Suppressor macrophage (primary cell): ENCODE measurements at regions not wholly inside any gene's neighbourhood (a gene's known extent, or its start where the extent isn't known, plus 50 kb on each side); places are given as distances from the start of the nearest gene placed in this dataset.

Experiments used
- DNase-seq, 4 experiments: peaks; one replicate each; pipeline ENCODE4 v3.0.0-alpha.2; 2020 to 2022

DNA sequence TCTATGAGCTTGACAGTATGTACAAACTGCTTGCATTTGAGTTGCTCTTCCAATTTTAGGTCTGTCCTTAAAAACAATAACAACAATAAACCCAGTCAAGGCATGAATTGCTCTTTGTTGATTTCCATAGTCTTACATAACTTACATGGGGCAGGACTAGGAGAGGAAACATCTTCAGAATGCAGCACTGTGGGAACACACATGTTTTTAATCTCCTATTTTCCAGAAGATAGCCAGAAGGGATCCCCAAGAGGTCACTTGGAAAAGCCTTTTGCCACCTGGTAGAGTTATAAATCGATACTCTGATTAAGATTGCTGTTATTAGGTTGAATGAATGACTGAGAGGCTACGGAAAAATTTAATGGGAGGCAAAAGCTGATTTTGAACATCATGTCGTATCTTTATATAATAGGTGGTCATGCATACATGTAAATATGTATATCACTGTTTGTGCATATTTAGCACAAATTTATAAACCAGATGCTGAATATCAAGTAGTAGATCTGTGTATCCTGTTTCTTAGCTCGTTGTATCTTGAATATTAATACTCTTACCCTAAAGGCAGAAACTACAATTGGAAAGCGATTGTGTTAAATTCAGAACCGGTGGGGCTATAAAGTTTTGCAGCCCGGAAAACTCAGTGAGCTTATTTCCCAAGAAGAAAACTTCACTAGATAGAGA lies 479.4 kb upstream of the TCF4 start:
- no peak for DNase-seq

GRCh38 chr18:56066524-56067213 lies 478.7 kb upstream of the TCF4 start:
- DNase-seq: no peak

DNA sequence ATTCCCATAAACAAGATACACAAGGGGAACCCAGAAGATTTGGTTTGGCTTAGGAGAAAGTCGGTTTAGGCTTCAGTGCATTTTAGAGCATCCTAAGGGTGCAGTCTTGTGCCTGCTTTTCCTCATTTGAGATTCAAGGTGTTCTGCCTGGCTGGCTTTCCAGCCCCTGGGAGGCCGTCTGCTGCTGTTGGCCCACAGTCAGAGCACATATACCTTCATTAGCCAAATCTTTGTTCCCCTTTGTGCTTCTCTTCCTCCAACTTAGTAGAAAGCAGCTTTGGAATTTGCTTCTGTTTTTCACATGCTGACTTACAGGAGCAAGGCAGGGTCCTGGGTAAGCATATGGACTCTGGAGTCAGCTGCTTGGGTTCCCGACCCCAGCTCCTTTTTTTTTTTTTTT lies 477.1 kb upstream of the TCF4 start:
- peak in 1 of 4 experiments; percentile 4 for DNase-seq

DNA sequence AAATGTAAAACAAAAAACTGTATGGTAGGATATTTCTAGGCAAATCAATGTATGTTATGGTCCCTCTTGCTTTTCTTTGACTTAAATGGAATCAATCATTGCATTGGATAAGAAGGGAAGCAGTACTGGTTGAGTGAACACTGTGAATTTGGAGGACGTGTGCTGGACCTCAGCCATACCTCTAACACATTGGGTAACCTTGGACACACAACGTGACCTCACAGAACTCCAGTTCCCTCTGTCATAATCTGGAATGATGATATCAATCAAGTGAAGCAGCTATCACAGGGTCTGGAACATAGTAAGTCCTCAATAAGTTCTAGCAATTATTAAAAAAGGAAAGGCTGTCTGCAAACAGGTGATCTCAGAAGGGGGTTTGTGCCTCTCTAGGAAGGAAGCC lies 474.9 kb upstream of the TCF4 start:
- no peak for DNase-seq

DNA sequence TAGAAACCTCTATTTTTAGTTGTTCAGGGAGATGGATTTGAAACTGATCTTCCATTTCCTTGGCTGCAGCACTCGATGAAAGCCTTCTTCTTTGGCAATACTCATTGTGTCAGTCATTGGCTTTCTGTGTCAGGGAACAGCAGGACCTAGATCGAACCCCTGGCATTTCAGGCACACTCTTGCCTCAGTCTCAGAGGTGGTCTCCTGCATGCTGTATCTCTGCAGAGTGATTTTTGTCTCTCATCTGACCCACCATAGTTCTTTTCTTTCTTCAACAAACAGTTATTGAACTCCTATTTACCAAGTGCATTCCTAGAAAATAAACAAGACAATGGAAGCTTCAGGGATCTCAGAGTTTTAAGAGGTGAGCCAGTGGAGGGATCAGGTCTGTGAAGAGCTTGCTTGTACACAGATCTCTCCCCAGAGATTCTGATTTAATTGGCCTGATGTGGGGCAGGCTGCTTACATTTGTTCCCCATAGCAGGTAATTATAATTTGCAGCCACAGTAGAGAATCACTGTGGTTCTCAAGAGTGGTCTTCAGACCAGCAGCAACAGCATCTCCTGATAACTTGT lies 473.1 kb upstream of the TCF4 start:
- DNase-seq: no peak

- DNase-seq: no peak
Measured at GRCh38 chr18:56052202-56052601, 464.2 kb upstream of the TCF4 start.

DNA sequence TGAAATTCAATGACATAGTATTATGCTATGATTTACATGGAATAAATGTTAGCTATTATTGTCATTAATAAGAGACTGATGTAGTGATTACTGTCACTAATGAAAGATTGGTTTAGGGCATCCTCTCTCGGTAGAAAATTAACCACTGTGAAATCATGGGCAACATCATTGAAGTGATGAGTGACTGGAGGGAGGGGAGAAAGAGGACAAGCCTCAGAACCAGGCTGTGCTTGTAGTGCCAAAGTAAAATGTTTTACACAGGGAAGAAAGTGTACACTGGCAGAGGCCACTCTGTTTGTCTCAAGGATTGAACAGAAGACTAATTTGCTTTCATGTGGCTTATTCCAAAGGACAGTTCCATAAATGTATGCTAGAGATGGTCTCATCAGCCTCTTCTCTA lies 456.2 kb upstream of the TCF4 start:
- no peak for DNase-seq

- no peak for DNase-seq
Measured at GRCh38 chr18:56043641-56044061, 455.7 kb upstream of the TCF4 start.

DNA sequence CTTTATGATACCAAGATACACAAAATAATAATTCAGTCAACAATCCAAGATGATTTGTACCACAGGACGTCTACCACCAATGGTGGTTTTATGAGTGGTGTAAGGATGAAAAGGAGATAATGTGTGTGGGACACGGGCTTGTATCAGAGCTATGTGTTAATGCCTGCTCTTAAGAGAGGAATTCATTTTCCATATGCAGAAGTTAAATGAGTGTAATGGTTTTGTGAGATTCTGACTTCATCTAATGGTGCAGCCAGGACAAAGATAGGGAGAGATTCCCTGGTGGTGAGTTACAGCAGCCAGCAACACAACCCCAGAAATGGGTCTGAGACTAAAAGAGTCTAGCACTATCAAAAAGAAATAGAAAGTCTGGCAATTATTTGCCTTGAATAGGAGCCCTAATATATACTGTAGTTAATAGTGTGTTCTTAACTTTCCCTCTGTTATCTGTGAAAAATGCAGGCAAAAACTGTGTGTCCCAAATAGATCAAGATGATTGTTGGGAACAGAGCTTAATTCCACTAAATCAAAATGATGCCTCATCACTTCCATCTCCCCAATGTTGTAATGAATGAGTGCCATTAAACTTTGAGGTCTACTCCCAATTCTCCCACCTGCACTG lies 455.0 kb upstream of the TCF4 start:
- no peak for DNase-seq

- no peak for DNase-seq
Measured at GRCh38 chr18:56038171-56039030, 450.4 kb upstream of the TCF4 start.

DNA sequence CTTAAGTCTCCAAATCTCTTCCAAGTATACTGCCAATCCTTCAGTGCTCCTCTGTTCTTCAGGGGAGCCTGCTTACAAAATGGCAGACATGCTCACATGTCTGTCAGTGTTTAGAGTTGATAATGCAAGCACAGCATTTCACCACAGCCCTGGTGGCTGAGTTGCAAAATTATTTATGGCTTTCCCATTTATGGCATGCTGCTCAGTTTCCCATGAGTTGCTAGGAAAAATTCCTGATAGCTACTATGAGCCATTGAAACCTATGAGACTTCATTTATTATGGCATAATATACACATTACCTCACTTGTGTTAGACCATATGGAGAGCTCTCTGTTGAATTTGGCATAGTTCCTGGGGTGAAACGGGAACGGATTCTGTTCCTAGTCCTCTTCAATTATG lies 448.7 kb upstream of the TCF4 start:
- no peak for DNase-seq

- DNase-seq: no peak
Measured at GRCh38 chr18:56035546-56035945, 447.6 kb upstream of the TCF4 start.

- DNase-seq: no peak
Measured at GRCh38 chr18:56034949-56035348, 447.0 kb upstream of the TCF4 start.

DNA sequence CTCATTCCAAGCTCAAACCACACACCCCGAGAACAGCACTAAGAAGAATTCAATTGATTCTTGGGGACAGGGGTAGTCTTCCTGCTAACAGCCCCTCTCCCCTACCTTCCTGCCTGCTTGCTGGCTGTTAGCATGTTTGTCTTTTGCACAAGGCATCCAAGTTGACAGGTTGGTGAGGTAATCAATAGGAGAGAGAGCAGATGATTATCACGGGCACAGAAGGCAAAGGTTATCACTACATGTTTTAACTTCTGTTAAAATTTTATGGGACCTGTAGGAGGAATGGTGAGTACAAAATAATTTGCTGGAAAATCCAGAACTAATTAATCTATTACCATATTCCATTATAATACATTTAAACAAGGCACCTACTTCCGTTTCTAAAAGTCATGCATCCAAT lies 442.1 kb upstream of the TCF4 start:
- DNase-seq: no peak

DNA sequence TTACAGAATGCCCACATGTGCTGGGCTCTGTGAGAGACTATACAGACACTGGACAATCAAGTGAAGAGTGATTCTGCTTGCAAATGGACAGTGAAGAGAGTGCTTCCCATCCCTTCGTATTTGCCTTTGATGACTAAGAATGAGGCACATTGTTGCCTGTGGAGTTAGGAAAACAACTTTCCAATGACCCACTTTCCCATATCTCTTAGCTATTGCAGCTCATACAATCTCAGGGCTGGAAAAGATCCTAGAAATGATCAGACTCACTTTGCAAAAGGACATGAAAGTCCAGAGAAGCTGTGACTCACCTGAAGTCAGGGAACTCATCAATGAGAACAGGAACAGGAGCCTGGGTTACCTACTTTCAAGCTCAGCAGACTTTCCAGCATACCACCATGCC lies 440.5 kb upstream of the TCF4 start:
- no peak for DNase-seq

- DNase-seq: no peak
Measured at GRCh38 chr18:56026509-56026908, 438.5 kb upstream of the TCF4 start.

GRCh38 chr18:56021809-56022195 lies 433.8 kb upstream of the TCF4 start:
- no peak for DNase-seq

DNA sequence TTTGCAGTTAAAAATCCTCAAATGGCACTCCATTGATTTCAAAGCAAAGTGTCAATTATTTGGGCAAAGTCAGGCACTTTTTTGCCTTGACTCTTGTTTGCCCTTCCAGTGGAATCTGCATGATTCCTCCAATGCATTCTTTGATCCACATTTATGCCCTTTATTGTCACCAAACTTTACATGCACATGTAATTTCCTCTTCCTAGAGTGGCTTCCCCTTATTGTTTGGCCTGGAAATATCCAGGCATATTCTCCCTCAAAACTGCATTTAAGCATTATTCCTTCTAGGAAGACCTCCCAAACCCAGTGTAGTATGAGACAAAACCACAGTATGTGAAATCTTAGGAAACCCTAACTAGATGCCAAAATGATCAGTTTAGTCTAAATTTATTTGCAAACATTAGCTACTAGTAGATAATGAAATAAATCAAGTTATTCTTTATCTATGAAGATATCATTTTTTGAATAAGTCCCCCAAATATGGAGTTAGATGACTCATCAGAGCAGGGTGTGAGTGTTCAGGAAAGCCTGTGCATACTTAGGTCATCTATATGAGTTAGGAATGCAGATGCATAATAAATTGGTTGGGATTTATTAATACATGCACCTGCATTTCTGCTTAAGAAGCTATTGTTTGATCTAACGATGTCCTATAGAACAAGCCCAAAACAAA lies 433.3 kb upstream of the TCF4 start:
- peak in 1 of 4 experiments; percentile 7 for DNase-seq

DNA sequence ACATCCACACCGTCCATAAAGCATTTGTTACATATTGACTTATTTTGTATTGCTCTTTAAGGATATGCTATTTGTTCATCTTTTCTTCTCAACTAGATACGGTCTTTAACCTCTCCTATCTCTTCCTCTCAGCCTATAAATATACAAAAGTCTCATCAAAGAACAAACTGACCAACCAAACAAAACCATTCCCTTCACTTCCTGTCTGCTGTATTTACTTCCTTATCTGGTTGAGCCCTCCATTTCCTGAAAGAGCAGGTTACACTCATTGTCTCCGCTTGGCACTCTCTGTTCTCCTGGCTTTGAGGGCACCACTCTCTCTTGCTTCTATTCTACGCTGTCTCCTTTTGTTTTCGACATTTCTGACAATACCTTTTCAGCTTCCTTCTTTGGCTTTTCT lies 431.9 kb upstream of the TCF4 start:
- DNase-seq: no peak

DNA sequence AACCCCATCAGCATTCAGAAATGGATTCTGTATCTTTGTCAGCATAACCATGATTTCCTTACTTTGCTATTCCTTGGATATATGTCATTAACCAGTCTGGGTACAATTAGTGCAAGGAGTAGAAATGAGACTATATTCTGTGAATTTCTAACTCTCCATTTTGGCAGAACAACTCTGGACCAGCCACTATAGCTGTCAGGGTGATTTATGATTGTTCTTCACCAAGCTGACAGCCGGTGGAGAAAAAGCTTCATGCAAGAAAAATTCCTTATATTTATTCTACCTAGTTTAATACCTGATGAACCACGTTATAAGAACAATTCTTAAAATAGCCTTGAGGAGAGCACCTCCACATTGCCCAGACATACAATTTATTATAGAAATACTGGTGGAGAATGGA lies 431.2 kb upstream of the TCF4 start:
- DNase-seq: no peak

- DNase-seq: no peak
Measured at GRCh38 chr18:56009411-56009810, 421.4 kb upstream of the TCF4 start.

DNA sequence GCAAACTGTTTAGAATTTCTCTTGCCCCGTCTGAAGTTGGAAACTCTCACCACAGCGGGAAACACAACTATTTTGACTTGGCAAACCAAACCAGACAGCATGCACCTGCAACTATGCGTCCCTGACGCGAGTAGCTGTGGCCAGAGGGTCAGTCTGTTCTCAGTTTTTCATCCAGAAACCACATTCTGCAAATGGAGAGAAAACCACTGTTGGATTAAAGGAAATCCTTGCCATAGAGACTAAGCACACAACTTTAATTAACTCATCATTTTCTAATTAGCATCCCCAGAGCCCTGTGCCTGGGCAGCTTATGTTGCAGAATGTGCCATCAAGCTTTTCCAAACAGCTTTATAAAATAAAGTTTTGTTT lies 415.7 kb upstream of the TCF4 start:
- DNase-seq: no peak
